ENCODE measurements at regions not wholly inside any gene's neighbourhood (a gene's known extent, or its start where the extent isn't known, plus 50 kb on each side); places are given as distances from the start of the nearest gene placed in this dataset.

DNA sequence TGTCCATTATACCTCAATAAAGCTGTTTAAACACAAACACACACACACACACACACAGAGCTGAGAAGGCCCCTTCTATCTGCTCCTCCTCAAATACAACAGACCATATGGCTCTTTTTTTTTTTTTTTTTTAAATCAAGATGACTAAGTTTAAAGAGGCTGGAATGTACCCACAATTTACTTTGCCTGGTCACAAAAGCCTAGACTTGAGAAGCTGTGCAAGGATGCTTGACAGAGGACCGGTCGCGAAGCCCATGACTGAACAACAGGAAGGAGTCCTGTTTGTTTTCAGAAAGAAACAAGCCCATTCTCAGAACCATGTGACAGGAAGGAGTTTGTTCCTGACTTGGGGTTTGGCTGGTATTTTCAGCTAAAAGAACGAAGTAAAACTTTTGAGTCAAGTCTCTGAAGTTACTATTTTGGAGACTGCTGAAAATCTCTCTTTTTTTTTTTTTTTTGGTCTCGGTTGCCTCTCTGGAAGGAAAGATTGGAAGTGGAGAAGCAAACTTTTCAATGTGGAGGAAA, 650.9 kb upstream of the TENM3 start (continued):
- TF ChIP-seq ZSCAN29 (IDR thresholded peaks at IDR 0.05) (no peak), HCFC1 (IDR thresholded peaks at IDR 0.05; ENCODE audit: low read length) (no peak), GATAD2B (conservative IDR thresholded peaks at IDR 0.05; ENCODE audit: low read depth) (no peak), NRF1 (conservative IDR thresholded peaks at IDR 0.05; ENCODE audit: low read depth, low read length) (no peak), RBBP5 (conservative IDR thresholded peaks at IDR 0.05) (no peak), CREB1 (IDR thresholded peaks at IDR 0.05; ENCODE audit: low read depth) (no peak), MXI1 (IDR thresholded peaks at IDR 0.05; ENCODE audit: low read depth, low read length) (no peak)
- TF ChIP-seq, protein P1, sequence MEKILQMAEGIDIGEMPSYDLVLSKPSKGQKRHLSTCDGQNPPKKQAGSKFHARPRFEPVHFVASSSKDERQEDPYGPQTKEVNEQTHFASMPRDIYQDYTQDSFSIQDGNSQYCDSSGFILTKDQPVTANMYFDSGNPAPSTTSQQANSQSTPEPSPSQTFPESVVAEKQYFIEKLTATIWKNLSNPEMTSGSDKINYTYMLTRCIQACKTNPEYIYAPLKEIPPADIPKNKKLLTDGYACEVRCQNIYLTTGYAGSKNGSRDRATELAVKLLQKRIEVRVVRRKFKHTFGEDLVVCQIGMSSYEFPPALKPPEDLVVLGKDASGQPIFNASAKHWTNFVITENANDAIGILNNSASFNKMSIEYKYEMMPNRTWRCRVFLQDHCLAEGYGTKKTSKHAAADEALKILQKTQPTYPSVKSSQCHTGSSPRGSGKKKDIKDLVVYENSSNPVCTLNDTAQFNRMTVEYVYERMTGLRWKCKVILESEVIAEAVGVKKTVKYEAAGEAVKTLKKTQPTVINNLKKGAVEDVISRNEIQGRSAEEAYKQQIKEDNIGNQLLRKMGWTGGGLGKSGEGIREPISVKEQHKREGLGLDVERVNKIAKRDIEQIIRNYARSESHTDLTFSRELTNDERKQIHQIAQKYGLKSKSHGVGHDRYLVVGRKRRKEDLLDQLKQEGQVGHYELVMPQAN (conservative IDR thresholded peaks at IDR 0.05), result no peak

DNA sequence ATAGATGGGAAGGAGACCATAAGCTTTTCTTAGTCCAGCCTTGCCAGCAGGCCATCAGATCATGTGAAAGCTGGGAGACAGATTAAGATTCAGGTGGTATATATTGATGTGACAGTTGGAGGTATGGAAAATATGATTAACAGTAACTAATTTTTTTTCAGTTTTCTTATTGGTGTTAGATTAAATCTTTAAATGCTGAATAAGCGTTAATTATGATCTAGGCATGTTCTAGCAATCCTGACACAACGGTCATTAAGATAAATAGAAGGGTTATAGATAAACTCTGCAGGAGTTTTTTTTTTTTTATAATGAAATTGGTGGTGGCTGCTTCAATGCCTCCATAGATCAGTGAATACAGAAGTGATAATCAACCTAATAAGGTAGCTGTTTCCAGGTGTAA, 649.5 kb upstream of the TENM3 start:
- no peak overlapping the region for H2AFZ ChIP-seq (ENCODE audit: control insufficient read depth, low read depth, low read length)
- ChIA-PET SMC1A (ENCODE audit: uncharacterized antibody, unreplicated experiment) (interaction anchor here (1.0 kb wide), 1 partner anchor 157 kb away, joined by 3 read pairs; no protein-coding TSS in a partner anchor), RAD21 (ENCODE audit: unreplicated experiment) (no interaction called here), CTCF (interaction anchor here (0.6 kb wide), 1 partner anchor 370 kb away, joined by 4 read pairs; no protein-coding TSS in a partner anchor), POLR2A (no interaction called here)
- no peak overlapping the region for H3K4me3 ChIP-seq
- H3K27ac ChIP-seq (ENCODE audit: control insufficient read depth, insufficient read depth), result no peak overlapping the region
- H3K9ac ChIP-seq (ENCODE audit: control insufficient read depth, insufficient read depth, low read length), result no peak overlapping the region
- FAIRE-seq, result no peak
- ATAC-seq, result no peak
- H4K20me1 ChIP-seq (ENCODE audit: control insufficient read depth, insufficient read depth), result no peaks in the 10 kb centered on the region
- DNase-seq (ENCODE audit: low read depth, low spot score), result no peak
- H3K9me3 ChIP-seq (replicated peaks; ENCODE audit: control insufficient read depth, insufficient read depth, low read length), result no peaks in the 10 kb centered on the region
- TF ChIP-seq, protein P2, sequence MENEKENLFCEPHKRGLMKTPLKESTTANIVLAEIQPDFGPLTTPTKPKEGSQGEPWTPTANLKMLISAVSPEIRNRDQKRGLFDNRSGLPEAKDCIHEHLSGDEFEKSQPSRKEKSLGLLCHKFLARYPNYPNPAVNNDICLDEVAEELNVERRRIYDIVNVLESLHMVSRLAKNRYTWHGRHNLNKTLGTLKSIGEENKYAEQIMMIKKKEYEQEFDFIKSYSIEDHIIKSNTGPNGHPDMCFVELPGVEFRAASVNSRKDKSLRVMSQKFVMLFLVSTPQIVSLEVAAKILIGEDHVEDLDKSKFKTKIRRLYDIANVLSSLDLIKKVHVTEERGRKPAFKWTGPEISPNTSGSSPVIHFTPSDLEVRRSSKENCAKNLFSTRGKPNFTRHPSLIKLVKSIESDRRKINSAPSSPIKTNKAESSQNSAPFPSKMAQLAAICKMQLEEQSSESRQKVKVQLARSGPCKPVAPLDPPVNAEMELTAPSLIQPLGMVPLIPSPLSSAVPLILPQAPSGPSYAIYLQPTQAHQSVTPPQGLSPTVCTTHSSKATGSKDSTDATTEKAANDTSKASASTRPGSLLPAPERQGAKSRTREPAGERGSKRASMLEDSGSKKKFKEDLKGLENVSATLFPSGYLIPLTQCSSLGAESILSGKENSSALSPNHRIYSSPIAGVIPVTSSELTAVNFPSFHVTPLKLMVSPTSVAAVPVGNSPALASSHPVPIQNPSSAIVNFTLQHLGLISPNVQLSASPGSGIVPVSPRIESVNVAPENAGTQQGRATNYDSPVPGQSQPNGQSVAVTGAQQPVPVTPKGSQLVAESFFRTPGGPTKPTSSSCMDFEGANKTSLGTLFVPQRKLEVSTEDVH (IDR thresholded peaks at IDR 0.05; ENCODE audit: low read depth, partially characterized antibody), result no peak
- no peak for TF ChIP-seq FOXK2 (IDR thresholded peaks at IDR 0.05)
- TF ChIP-seq MYB (IDR thresholded peaks at IDR 0.05; ENCODE audit: borderline replicate concordance, low read depth, low read length), result no peak
- no peak for TF ChIP-seq TBL1XR1 (IDR thresholded peaks at IDR 0.05; ENCODE audit: low read depth, low read length)
- no peak for TF ChIP-seq ESRRA (IDR thresholded peaks at IDR 0.05; ENCODE audit: low read length)
- no peak for TF ChIP-seq TCF12 (IDR thresholded peaks at IDR 0.05; ENCODE audit: low read depth, low read length)
- no peak for TF ChIP-seq IKZF1 (conservative IDR thresholded peaks at IDR 0.05)
- TF ChIP-seq, protein P3, sequence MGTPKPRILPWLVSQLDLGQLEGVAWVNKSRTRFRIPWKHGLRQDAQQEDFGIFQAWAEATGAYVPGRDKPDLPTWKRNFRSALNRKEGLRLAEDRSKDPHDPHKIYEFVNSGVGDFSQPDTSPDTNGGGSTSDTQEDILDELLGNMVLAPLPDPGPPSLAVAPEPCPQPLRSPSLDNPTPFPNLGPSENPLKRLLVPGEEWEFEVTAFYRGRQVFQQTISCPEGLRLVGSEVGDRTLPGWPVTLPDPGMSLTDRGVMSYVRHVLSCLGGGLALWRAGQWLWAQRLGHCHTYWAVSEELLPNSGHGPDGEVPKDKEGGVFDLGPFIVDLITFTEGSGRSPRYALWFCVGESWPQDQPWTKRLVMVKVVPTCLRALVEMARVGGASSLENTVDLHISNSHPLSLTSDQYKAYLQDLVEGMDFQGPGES (IDR thresholded peaks at IDR 0.05), result no peak
- TF ChIP-seq RAD21 (IDR thresholded peaks at IDR 0.05; ENCODE audit: insufficient read depth, low read depth, low read length), result no peak
- H3K36me3 ChIP-seq (ENCODE audit: control insufficient read depth in 2 of 2, insufficient read depth in 2 of 2, low read length in 1 of 2), result no peaks in the 10 kb centered on the region
- H3K27me3 ChIP-seq (replicated peaks in 1 of 2; ENCODE audit: control insufficient read depth in 2 of 2, insufficient read depth in 2 of 2, low read length in 1 of 2), result no peaks in the 10 kb centered on the region
- in situ Hi-C loops (cut with MboI), result no loop called here
- H3K4me1 ChIP-seq (ENCODE audit: control insufficient read depth, insufficient read depth, low read length), result no peaks in the 10 kb centered on the region
- WGBS (ENCODE audit: insufficient coverage, insufficient replicate concordance, low lambda C conversion rate, missing lambda C conversion rate), result 6% methylated on average over 2 of the region's 2 CpGs
- intact Hi-C loops (cut with micrococcal nuclease; ENCODE audit: unreplicated experiment), result no loop called here
- BruUV-seq (replicated peaks), result no TSS peak
- no peak overlapping the region for H3K4me2 ChIP-seq (ENCODE audit: control insufficient read depth, insufficient read depth)
- H3K79me2 ChIP-seq (ENCODE audit: control insufficient read depth, insufficient read depth, low read length), result no peaks in the 10 kb centered on the region

Measured in GM12878 (cell line).